ENCODE measurements at regions not wholly inside any gene's neighbourhood (a gene's known extent, or its start where the extent isn't known, plus 50 kb on each side); places are given as distances from the start of the nearest gene placed in this dataset.

DNA sequence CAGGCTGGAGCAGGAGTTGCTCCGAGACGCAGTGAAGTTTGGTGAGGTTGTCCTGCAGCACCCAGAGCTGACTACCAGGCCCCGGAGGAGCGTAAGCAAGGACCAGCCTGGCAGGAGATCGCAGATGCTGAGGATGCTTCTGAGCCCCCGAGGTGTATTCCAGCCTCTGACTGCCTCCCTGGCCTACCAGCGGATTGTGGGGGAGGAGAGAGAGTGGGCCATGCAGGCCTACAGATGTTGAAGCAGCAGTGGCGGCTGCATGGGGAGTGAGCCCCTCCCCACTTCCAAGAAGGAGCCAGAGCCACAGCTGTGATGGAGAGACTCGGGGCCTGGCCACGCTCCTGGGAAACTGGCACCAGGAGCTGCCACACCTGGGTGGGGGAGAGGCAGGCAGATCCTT lies 302.5 kb upstream of the PROK2 start:
- no peaks in the 10 kb centered on the region for H3K9me3 Mint-ChIP-seq
- Histone ChIP-seq H3K36me3 (no peaks in the 10 kb centered on the region), H3K4me3 (no peak overlapping the region), H3K4me1 (peaks cover 3% of the 10 kb centered on the region), H3K27me3 (no peaks in the 10 kb centered on the region), H3K4me2 (no peak overlapping the region), H3K9ac (no peak overlapping the region), H3F3A (ENCODE audit: low read depth) (no peaks in the 10 kb centered on the region), H2AFZ (replicated peaks) (no peak overlapping the region), H3K9me3 (ENCODE audit: low read depth) (no peaks in the 10 kb centered on the region), H3K79me2 (ENCODE audit: low read depth) (no peaks in the 10 kb centered on the region), H3K27ac (no peak overlapping the region), H4K20me1 (ENCODE audit: low read depth) (no peaks in the 10 kb centered on the region)
- H3K36me3 Mint-ChIP-seq, result no peaks in the 10 kb centered on the region
- DNase-seq (ENCODE audit: low spot score), result no peak
- no peak for TF ChIP-seq EZH2phosphoT487 (IDR thresholded peaks at IDR 0.05)
- TF ChIP-seq, protein P1, sequence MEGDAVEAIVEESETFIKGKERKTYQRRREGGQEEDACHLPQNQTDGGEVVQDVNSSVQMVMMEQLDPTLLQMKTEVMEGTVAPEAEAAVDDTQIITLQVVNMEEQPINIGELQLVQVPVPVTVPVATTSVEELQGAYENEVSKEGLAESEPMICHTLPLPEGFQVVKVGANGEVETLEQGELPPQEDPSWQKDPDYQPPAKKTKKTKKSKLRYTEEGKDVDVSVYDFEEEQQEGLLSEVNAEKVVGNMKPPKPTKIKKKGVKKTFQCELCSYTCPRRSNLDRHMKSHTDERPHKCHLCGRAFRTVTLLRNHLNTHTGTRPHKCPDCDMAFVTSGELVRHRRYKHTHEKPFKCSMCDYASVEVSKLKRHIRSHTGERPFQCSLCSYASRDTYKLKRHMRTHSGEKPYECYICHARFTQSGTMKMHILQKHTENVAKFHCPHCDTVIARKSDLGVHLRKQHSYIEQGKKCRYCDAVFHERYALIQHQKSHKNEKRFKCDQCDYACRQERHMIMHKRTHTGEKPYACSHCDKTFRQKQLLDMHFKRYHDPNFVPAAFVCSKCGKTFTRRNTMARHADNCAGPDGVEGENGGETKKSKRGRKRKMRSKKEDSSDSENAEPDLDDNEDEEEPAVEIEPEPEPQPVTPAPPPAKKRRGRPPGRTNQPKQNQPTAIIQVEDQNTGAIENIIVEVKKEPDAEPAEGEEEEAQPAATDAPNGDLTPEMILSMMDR (IDR thresholded peaks at IDR 0.05), result no peak
- TF ChIP-seq EZH2 (IDR thresholded peaks at IDR 0.05), result no peak
- no peak overlapping the region for H3K4me3 Mint-ChIP-seq
- no peak overlapping the region for H3K27ac Mint-ChIP-seq
- peaks cover 7% of the 10 kb centered on the region for H3K27me3 Mint-ChIP-seq (ENCODE audit: insufficient read depth, low read depth)
- peaks cover 5% of the 10 kb centered on the region for H3K4me1 Mint-ChIP-seq

DNA sequence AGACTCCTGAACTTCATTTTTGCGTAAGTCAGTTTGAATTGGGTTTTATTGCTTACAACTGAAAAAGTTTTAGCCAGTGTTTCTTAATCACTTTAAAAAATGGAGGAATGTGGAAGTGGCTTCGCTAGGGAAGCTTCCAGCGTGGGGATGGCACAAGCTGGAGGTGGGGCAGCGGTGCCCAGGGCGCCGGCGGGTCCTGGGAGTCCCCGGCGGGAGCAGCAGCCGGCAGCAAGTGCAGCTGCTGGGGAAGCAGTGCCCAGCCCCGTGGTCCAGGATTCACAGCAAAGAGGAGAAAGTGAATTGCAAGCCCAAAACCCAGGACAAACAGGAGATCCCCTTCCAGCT lies 301.8 kb upstream of the PROK2 start:
- peaks cover 5% of the 10 kb centered on the region for H3K4me1 Mint-ChIP-seq
- H3K36me3 Mint-ChIP-seq, result no peaks in the 10 kb centered on the region
- no peak overlapping the region for H3K4me2 ChIP-seq
- H3K79me2 ChIP-seq (ENCODE audit: low read depth), result no peaks in the 10 kb centered on the region
- no peak overlapping the region for H3K4me3 Mint-ChIP-seq
- peaks cover 5% of the 10 kb centered on the region for H3K27me3 Mint-ChIP-seq (ENCODE audit: insufficient read depth, low read depth)
- H2AFZ ChIP-seq (replicated peaks), result no peak overlapping the region
- H3F3A ChIP-seq (ENCODE audit: low read depth), result no peaks in the 10 kb centered on the region
- H3K27ac Mint-ChIP-seq, result no peak overlapping the region
- no peaks in the 10 kb centered on the region for H3K36me3 ChIP-seq
- peaks cover 3% of the 10 kb centered on the region for H3K4me1 ChIP-seq
- H3K9me3 ChIP-seq (ENCODE audit: low read depth), result no peaks in the 10 kb centered on the region
- H3K27ac ChIP-seq, result no peak overlapping the region
- TF ChIP-seq, protein P1 (IDR thresholded peaks at IDR 0.05), result no peak
- TF ChIP-seq EZH2 (IDR thresholded peaks at IDR 0.05) (no peak), EZH2phosphoT487 (IDR thresholded peaks at IDR 0.05) (no peak)
- no peak for DNase-seq (ENCODE audit: low spot score)
- H3K4me3 ChIP-seq, result no peak overlapping the region
- no peaks in the 10 kb centered on the region for H3K27me3 ChIP-seq
- H3K9ac ChIP-seq, result no peak overlapping the region
- H4K20me1 ChIP-seq (ENCODE audit: low read depth), result no peaks in the 10 kb centered on the region
- no peaks in the 10 kb centered on the region for H3K9me3 Mint-ChIP-seq

DNA sequence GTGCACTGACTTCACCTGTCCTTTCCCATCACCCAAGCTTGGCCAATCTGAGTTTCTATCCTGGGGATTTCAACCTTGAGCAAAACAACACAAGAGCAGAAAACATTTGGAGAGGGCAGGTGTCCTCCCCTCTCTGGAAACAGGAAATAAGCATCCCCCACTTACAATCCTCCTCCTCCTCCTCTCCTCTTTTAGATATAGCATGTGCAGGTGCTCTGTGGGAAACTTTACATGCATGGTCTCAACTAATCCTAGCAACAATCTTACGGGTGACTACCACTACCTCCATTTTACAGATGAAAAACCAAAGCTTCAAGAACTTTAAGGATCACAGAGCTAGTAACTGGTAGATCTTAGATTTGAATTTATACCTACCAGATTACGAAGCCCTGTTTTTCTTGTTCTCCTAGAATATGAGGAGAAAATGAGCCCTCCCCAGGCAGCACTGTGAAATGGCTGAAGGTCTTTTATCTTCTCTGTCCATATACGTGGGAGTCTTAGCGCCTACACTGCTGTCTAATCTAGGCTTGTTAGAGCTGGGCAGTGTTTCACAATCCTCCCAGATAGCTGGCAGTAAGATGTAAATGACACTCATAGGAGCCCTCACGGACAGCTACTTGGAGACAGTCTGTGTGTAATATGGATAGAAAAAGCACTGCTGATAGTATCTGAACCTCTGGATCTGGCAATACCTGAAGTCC lies 301.2 kb upstream of the PROK2 start:
- Histone ChIP-seq H3K4me1 (peaks cover 3% of the 10 kb centered on the region), H3K4me2 (no peak overlapping the region), H3K9me3 (ENCODE audit: low read depth) (no peaks in the 10 kb centered on the region), H3K27ac (no peak overlapping the region), H3K36me3 (no peaks in the 10 kb centered on the region), H3K79me2 (ENCODE audit: low read depth) (no peaks in the 10 kb centered on the region), H3K9ac (no peak overlapping the region), H3K27me3 (no peaks in the 10 kb centered on the region), H4K20me1 (ENCODE audit: low read depth) (no peaks in the 10 kb centered on the region), H3F3A (ENCODE audit: low read depth) (no peaks in the 10 kb centered on the region), H3K4me3 (no peak overlapping the region), H2AFZ (replicated peaks) (no peak overlapping the region)
- no peaks in the 10 kb centered on the region for H3K36me3 Mint-ChIP-seq
- peaks cover 4% of the 10 kb centered on the region for H3K27me3 Mint-ChIP-seq (ENCODE audit: insufficient read depth, low read depth)
- DNase-seq (ENCODE audit: low spot score), result no peak
- H3K27ac Mint-ChIP-seq, result no peak overlapping the region
- no peaks in the 10 kb centered on the region for H3K9me3 Mint-ChIP-seq
- no peak overlapping the region for H3K4me3 Mint-ChIP-seq
- H3K4me1 Mint-ChIP-seq, result peaks cover 5% of the 10 kb centered on the region
- no peak for TF ChIP-seq EZH2phosphoT487 (IDR thresholded peaks at IDR 0.05)
- TF ChIP-seq, protein P1 (IDR thresholded peaks at IDR 0.05), result no peak
- no peak for TF ChIP-seq EZH2 (IDR thresholded peaks at IDR 0.05)
